IPS-15b (cell line): ENCODE measurements at regions not wholly inside any gene's neighbourhood (a gene's known extent, or its start where the extent isn't known, plus 50 kb on each side); places are given as distances from the start of the nearest gene placed in this dataset.
"Not testable (repeated sequence)": the region's sequence is repeated elsewhere in the genome, so short reads cannot be mapped to it uniquely, and the experiment has no call there.

Source experiments
- H3K27me3 ChIP-seq: one replicate; pipeline ENCODE4 v1.6.1; 2013; ENCODE audit warnings: low read length; ENCODE audit not compliant: control insufficient read depth, insufficient read depth
- H3K36me3 ChIP-seq: one replicate; pipeline ENCODE4 v1.6.1; 2013; ENCODE audit warnings: low read length; ENCODE audit not compliant: control insufficient read depth, insufficient read depth
- H3K4me1 ChIP-seq: one replicate; pipeline ENCODE4 v1.6.1; 2013; ENCODE audit warnings: mild to moderate bottlenecking, low read length; ENCODE audit not compliant: control insufficient read depth, insufficient read depth
- H3K4me3 ChIP-seq: one replicate; pipeline ENCODE4 v1.5.1; 2013; ENCODE audit warnings: low read depth, low read length
- H3K9ac ChIP-seq: one replicate; pipeline ENCODE4 v1.6.1; 2013; ENCODE audit warnings: low read depth, mild to moderate bottlenecking, low read length
- H3K9me3 ChIP-seq: one replicate; pipeline ENCODE4 v1.6.1; 2013; ENCODE audit warnings: mild to moderate bottlenecking, low read length; ENCODE audit not compliant: control insufficient read depth, insufficient read depth

DNA sequence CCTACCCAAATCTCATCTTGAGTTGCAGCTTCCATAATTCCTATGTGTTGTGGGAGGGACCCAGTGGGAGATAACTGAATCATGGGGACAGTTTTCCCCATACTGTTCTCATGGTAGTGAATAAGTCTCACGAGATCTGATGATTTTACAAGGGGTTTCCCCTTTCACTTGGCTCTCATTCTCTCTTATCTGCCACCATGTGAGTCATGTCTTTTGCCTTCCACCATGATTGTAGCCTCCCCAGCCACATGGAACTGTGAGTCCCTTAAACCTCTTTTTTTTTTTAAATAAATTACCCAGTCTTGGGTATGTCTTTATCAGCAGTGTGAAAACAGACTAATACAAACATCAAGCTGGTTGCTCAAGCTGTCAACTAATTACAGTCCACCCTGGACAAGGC, 149.6 kb upstream of the PDE1C start:
- H3K4me3 ChIP-seq, H3K4me1 ChIP-seq, H3K36me3 ChIP-seq, H3K9me3 ChIP-seq, H3K9ac ChIP-seq, H3K27me3 ChIP-seq: not testable (repeated sequence)

DNA sequence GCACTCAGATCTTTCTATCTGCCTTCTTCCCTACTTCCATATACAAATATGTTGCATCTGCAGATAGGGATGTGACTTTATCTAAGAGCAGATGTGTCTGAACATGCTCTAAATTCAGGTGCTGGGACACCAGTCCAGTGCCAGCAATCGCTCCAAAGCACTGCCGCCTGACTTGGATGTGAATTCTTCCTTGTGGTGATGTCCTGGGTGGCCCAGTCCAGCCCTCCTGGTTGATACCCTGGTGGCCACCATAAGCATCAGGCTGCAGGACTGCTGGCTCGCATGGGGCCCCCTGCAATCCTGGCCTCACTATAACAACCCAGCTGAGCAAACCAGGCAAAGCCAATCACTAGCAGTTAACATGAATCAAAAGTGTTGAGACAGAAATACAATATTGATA, 149.2 kb upstream of the PDE1C start:
- Histone ChIP-seq H3K36me3 (no peaks in the 10 kb centered on the region), H3K27me3 (no peaks in the 10 kb centered on the region), H3K9me3 (no peaks in the 10 kb centered on the region), H3K4me1 (no peaks in the 10 kb centered on the region), H3K9ac (no peak overlapping the region), H3K4me3 (no peak overlapping the region)

DNA sequence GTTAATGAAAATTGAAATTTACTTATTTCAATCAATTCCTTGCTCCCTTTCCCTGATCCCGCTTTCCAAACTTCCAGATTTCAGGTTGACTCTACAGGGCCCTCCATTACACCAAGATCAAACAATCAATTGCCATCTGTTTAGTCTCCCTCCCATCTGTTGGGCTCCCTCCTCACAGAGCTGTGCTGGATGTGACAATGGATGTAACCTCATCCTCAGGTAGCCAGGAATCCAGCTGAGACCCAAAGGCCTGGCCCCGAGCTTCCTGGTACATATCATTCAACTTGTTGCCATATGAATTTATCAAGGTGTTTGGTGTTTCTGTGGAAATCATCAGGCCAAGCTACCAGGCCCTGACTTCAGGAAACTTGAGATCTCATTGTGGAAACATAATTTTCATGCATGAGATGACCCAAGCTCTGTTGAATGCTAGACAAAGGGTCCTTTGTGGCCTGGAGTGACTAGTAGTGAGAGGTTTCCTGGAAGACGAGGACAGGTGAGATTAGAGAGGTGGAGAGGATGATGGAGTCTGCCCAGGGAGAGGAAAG, 148.6 kb upstream of the PDE1C start:
- Histone ChIP-seq H3K4me3 (no peak overlapping the region), H3K9ac (no peak overlapping the region), H3K9me3 (no peaks in the 10 kb centered on the region), H3K4me1 (no peaks in the 10 kb centered on the region), H3K36me3 (no peaks in the 10 kb centered on the region), H3K27me3 (no peaks in the 10 kb centered on the region)

DNA sequence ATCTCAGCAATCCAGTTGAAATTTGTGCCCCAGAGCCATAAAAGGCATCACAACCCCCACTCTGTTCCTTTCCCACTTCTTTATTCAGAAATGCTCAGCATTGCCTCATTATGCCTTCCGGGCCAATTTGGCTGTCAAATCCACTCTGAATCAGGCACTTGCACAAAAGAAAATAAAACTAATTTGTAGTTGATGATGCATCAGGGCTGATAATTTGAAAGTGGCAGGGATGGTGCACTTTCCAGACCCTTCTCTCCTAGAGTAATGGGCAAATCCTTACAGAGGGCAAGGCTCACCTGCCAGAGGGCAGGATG, 147.9 kb upstream of the PDE1C start:
- H3K4me3 ChIP-seq: no peak overlapping the region
- no peaks in the 10 kb centered on the region for H3K9me3 ChIP-seq
- no peaks in the 10 kb centered on the region for H3K36me3 ChIP-seq
- no peaks in the 10 kb centered on the region for H3K27me3 ChIP-seq
- H3K9ac ChIP-seq: no peak overlapping the region
- no peaks in the 10 kb centered on the region for H3K4me1 ChIP-seq

DNA sequence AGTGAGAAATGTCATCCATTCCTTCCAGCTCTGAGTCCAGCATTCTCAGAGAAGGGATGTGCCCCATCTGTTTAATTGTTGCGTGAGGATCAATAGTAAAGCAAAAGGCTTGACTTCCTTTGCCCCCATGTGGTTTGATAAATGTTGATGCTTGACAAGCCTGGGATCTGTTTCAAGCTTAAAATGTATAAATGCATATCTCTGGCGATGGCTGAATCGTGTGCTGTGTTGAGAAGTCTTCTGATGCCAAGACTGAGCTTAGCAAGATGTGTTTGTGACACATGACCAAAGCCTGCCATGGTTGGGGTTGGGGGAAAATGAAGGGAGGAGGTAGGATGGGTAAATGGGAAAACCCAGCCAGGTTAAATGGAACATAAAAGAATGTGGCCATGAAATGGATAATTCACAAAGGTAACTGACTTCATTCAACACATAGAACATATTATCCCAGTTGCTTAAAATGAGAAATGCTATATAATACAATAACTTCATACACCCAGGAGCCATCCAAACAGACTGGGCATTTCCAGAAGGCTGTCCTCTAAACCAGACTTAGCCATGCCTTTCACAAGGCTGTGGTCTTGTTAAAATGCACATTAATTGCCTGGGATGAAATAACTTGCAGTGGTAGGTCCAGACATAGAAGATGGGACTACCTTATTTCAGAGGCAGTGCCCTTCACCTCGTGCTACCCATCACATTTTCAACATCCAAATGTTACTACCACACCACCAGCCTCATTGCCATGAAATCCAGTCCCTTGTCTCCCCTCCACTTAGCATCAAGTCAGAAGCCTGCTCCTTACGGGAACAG, 147.3 kb upstream of the PDE1C start:
- H3K36me3 ChIP-seq: no peaks in the 10 kb centered on the region
- no peaks in the 10 kb centered on the region for H3K27me3 ChIP-seq
- H3K9me3 ChIP-seq: no peaks in the 10 kb centered on the region

DNA sequence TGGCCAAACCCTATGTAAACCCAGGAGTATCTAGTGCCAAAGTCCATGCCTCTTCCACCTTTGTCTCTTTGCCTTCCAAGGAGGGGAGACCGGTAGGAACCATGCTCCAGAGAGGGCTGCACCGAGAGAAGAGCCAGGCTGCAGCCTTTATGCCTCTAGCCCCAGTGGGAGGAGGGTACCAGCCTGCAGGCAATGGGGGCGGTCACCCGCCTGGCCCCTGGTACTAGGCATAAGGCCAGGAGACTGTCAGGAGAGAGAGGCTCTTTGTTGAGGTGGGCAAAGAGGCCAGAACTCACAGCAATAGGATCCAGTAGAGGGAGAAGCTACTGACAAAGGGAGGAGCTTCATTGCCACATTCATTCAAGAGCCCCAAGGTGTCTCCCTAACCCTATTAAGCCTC, 146.6 kb upstream of the PDE1C start:
- Histone ChIP-seq H3K9ac (no peak overlapping the region), H3K9me3 (no peaks in the 10 kb centered on the region), H3K27me3 (no peaks in the 10 kb centered on the region), H3K4me3 (no peak overlapping the region), H3K4me1 (no peaks in the 10 kb centered on the region), H3K36me3 (no peaks in the 10 kb centered on the region)

More for the DNA sequence above, 147.3 kb upstream of the PDE1C start:
- no peak overlapping the region for H3K4me3 ChIP-seq
- H3K9ac ChIP-seq: no peak overlapping the region
- H3K4me1 ChIP-seq: no peaks in the 10 kb centered on the region

DNA sequence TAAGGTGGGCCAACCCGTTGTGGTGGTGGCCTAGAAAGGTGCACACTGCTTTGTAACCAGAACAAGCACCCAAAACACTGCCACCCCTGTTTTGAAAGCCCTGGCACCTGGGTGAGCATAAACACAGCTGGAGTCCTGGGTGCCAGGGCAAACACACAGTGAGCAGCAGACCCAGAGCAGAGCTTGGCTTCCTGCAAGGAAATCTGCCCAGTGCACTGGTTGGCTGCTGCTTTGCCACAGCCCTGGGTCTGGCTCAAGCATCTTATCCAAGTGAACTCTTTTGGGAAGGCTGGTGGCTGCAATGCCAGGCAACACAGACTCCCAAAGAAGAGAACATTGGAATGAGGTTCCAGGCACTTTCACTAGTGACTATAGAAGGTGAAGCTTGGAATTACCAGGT, 145.5 kb upstream of the PDE1C start:
- H3K9ac ChIP-seq: no peak overlapping the region
- no peaks in the 10 kb centered on the region for H3K9me3 ChIP-seq
- H3K4me1 ChIP-seq: no peaks in the 10 kb centered on the region
- no peaks in the 10 kb centered on the region for H3K27me3 ChIP-seq
- no peaks in the 10 kb centered on the region for H3K36me3 ChIP-seq
- no peak overlapping the region for H3K4me3 ChIP-seq

DNA sequence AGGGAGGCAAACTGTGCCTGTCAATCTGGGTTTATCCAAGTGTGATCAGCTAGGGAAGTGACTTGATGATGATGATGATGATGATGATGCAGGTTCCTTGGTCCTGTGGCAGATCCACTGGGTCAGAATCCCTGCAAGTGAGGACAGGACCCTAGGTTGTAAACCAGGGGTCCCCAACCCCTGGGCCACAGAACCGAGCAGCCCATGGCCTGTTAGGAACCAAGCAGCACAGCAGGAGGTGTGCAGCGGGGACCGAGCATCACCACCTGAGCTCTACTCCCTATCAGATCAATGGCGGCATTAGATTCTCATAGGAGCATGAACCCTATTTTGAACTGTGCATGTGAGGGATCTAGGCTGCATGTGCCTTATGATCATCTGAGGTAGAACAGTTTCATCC, 144.7 kb upstream of the PDE1C start:
- no peaks in the 10 kb centered on the region for H3K36me3 ChIP-seq
- H3K4me1 ChIP-seq: no peaks in the 10 kb centered on the region
- no peak overlapping the region for H3K4me3 ChIP-seq
- no peaks in the 10 kb centered on the region for H3K27me3 ChIP-seq
- no peak overlapping the region for H3K9ac ChIP-seq
- H3K9me3 ChIP-seq: no peaks in the 10 kb centered on the region

DNA sequence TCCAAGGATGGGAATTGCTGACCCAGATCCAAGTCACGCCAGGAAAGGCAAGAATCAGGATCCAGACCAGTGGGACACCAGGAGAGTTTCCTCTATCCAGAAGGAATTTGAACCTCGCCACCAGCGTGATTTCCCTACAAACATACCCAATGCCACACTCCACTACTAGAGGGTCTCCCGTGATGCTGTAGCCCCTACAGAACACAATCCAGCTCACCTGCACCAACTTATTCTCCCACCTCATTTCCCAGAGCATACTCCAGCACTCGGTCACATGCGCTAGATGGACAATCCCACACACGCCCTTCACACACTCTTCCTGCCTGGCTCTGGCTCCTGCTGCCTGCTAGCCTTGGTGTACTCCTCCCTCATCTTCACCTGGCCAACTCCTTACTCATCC, 142.1 kb upstream of the PDE1C start:
- H3K9me3 ChIP-seq: no peaks in the 10 kb centered on the region
- H3K4me3 ChIP-seq: no peak overlapping the region
- no peak overlapping the region for H3K9ac ChIP-seq
- H3K27me3 ChIP-seq: peaks cover 3% of the 10 kb centered on the region
- no peaks in the 10 kb centered on the region for H3K4me1 ChIP-seq
- H3K36me3 ChIP-seq: no peaks in the 10 kb centered on the region

DNA sequence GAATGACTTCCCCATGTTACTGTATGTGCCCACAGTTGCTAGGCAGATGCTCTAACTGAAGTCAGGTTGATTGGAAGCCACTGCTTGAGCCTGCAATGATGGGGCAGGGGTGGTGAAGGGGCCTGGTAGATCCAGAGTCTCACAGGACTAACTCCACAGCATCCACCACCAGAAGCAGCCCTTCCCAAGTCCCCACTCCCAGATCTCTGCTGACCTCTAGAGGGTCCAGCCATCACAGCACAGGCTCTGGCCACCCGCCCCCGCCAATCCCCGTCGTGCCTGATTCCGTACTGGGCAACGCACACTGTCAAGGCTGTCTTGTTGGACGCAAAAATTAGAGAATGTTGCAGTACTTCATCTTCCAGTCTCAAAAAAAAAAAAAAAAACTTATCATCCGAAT, 136.8 kb upstream of the PDE1C start:
- Histone ChIP-seq H3K9me3 (no peaks in the 10 kb centered on the region), H3K9ac (no peak overlapping the region), H3K4me3 (no peak overlapping the region), H3K36me3 (no peaks in the 10 kb centered on the region), H3K4me1 (no peaks in the 10 kb centered on the region), H3K27me3 (peaks cover 5% of the 10 kb centered on the region)

DNA sequence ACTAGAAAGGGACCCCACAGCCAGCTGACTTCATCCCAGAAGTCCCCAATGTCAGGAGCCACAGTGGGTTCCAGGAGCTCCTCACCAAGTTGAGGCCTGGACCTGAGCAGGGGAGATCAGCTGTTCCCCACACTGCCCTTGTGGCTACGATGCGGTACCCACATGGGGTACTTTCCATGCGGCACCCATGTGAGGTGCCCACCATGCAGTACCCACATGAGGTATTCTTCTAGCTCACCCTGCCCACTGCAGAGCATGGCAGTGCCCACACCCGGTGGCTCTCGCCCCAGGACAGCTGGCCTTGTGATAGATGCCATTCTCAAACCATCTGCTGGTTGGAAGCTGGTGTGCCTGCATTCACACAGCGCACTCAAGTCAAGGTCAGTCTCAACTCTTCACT, 136.3 kb upstream of the PDE1C start:
- Histone ChIP-seq H3K4me3 (no peak overlapping the region), H3K4me1 (no peaks in the 10 kb centered on the region), H3K9ac (no peak overlapping the region), H3K36me3 (no peaks in the 10 kb centered on the region), H3K27me3 (peaks cover 5% of the 10 kb centered on the region), H3K9me3 (no peaks in the 10 kb centered on the region)

DNA sequence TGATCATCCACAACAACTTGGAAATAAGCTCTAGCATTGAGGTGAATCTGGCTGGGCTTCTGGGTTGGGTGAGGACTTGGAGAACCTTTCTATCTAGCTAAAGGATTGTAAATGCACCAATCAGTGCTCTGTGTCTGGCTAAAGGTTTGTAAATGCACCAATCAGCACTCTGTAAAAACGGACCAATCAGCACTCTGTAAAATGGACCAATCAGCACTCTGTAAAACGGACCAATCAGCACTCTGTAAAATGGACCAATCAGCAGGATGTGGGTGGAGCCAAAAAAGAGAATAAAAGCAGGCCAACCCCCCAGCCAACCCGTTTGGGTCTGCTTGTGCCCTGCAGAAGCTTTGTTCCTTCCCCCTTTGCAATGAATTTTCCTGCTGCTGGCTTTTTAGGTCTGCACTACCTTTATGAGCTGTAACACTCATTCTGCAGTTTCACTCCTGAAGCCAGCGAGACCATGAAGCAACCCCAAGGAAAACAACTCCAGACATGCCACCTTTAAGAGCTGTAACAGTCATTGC, 135.2 kb upstream of the PDE1C start:
- not testable (repeated sequence) for H3K9me3 ChIP-seq, H3K9ac ChIP-seq, H3K36me3 ChIP-seq, H3K27me3 ChIP-seq, H3K4me3 ChIP-seq, H3K4me1 ChIP-seq
